SK-N-SH (cell line): ENCODE measurements at regions not wholly inside any gene's neighbourhood (a gene's known extent, or its start where the extent isn't known, plus 50 kb on each side); places are given as distances from the start of the nearest gene placed in this dataset.

Source experiments
- CTCF ChIA-PET: fragments of 300-600, 350-600 bp; formaldehyde crosslinking; extraction: SDS; loops from one replicate; lab custom pipeline; 2021; lab: Yijun Ruan, JAX
- POLR2A ChIA-PET: fragments of 350-600 bp; sonication (Branson Sonifier 250); formaldehyde crosslinking; extraction: SDS; loops from one replicate; lab custom pipeline; 2020; ENCODE audit warnings: antibody characterized with exemption, inconsistent platforms; lab: Yijun Ruan, JAX
- DNase-seq: peaks from one replicate; pipeline ENCODE4 v3.0.0; 2012
- H2AFZ ChIP-seq: fragments of 200-600 bp; sonication (generic); 2 replicates; pipeline ENCODE4 v1.8.1; 2016; ENCODE audit warnings: antibody characterized with exemption, mild to moderate bottlenecking, low read depth
- H3F3A ChIP-seq: fragments of 200-600 bp; sonication (generic); replicated peaks from 2 replicates; pipeline ENCODE3; 2016; ENCODE audit warnings: antibody characterized with exemption, mild to moderate bottlenecking; ENCODE audit not compliant: insufficient read depth
- H3K27ac ChIP-seq, 2 experiments: fragments of 200-500 bp in 1 of 2; fragments of 200-600 bp in 1 of 2; sonication (Bioruptor generic) in 1 of 2; sonication (generic), shearing (Covaris generic) in 1 of 2; 2 replicates each; pipeline versions ENCODE4 v1.5.1 to v1.6.1; 2014 to 2016; ENCODE audit warnings: low read depth in 2 of 2, inconsistent platforms in 1 of 2, low read length in 1 of 2, mild to moderate bottlenecking in 1 of 2, mixed read lengths in 1 of 2
- H3K27me3 ChIP-seq: fragments of 200-600 bp; sonication (generic), shearing (Covaris generic); 2 replicates; pipeline ENCODE4 v1.6.1; 2016; ENCODE audit warnings: mixed run types; ENCODE audit not compliant: insufficient read depth
- H3K36me3 ChIP-seq, 2 experiments: fragments of 200-500 bp in 1 of 2; fragments of 200-600 bp in 1 of 2; sonication (Bioruptor generic) in 1 of 2; sonication (generic) in 1 of 2; replicated peaks in 1 of 2; 2 replicates each; pipeline versions ENCODE3 to v1.5.1; 2014 to 2016; ENCODE audit warnings: low read length in 1 of 2, mild to moderate bottlenecking in 1 of 2; ENCODE audit not compliant: insufficient read depth in 2 of 2, control insufficient read depth in 1 of 2
- H3K4me1 ChIP-seq, 2 experiments: fragments of 200-500 bp in 1 of 2; fragments of 200-600 bp in 1 of 2; sonication (Bioruptor generic) in 1 of 2; sonication (generic), shearing (Covaris generic) in 1 of 2; 2 replicates each; pipeline versions ENCODE4 v1.5.1 to v1.6.1; 2014 to 2016; ENCODE audit warnings: low read depth in 1 of 2, low read length in 1 of 2, mixed run types in 1 of 2; ENCODE audit not compliant: insufficient read depth in 2 of 2, control insufficient read depth in 1 of 2
- H3K4me2 ChIP-seq: fragments of 200-600 bp; sonication (generic), shearing (Covaris generic); 2 replicates; pipeline ENCODE4 v1.6.1; 2017; ENCODE audit warnings: mixed run types
- H3K4me3 ChIP-seq, 2 experiments: fragments of 200-500 bp in 1 of 2; fragments of 200-600 bp in 1 of 2; sonication (Bioruptor generic) in 1 of 2; sonication (generic), shearing (Covaris generic) in 1 of 2; 2 replicates each; pipeline versions ENCODE4 v1.5.1 to v1.8.1; 2014 to 2016; ENCODE audit warnings: low read depth in 2 of 2, inconsistent platforms in 1 of 2, low read length in 1 of 2, mild to moderate bottlenecking in 1 of 2, mixed read lengths in 1 of 2, moderate library complexity in 1 of 2
- H3K79me2 ChIP-seq: fragments of 200-600 bp; sonication (generic); 2 replicates; pipeline ENCODE4 v1.8.1; 2017; ENCODE audit warnings: mild to moderate bottlenecking; ENCODE audit not compliant: insufficient read depth
- H3K9ac ChIP-seq: fragments of 200-600 bp; sonication (generic); 2 replicates; pipeline ENCODE4 v1.6.1; 2017; ENCODE audit warnings: mixed run types
- H3K9me2 ChIP-seq: fragments of 200-600 bp; sonication (generic); 2 replicates; pipeline ENCODE4 v1.6.1; 2017; ENCODE audit warnings: mixed run types
- H3K9me3 ChIP-seq: fragments of 200-600 bp; sonication (generic); 2 replicates; pipeline ENCODE4 v1.6.1; 2017; ENCODE audit warnings: mixed run types, mild to moderate bottlenecking, moderate library complexity
- H4K20me1 ChIP-seq: fragments of 200-600 bp; sonication (generic); 2 replicates; pipeline ENCODE4 v1.6.1; 2017; ENCODE audit warnings: mild to moderate bottlenecking, mixed run types; ENCODE audit not compliant: insufficient read depth
- JUND ChIP-seq: IDR thresholded peaks from 2 replicates; pipeline ENCODE4 v1.4.0; 2012
- MEF2A ChIP-seq: IDR thresholded peaks from 2 replicates; pipeline ENCODE4 v1.4.0; 2012; ENCODE audit warnings: low read depth, borderline replicate concordance
- MXI1 ChIP-seq: IDR thresholded peaks from 2 replicates; pipeline ENCODE4 v1.6.1; 2012; ENCODE audit warnings: mild to moderate bottlenecking, low read depth, low read length, improper control_type of control experiment
- RXRA ChIP-seq: IDR thresholded peaks from 2 replicates; pipeline ENCODE4 v1.4.0; 2012; ENCODE audit warnings: low read depth, mild to moderate bottlenecking, borderline replicate concordance
- SIN3A ChIP-seq: IDR thresholded peaks from 2 replicates; pipeline ENCODE4 v1.6.1; 2012; ENCODE audit warnings: low read depth, mild to moderate bottlenecking, low read length, moderate library complexity, borderline replicate concordance
- SMC3 ChIP-seq: IDR thresholded peaks from 2 replicates; pipeline ENCODE4 v1.6.1; 2012; ENCODE audit warnings: low read depth, low read length, improper control_type of control experiment
- TCF12 ChIP-seq: IDR thresholded peaks from 2 replicates; pipeline ENCODE4 v1.4.0; 2012
- WGBS: methylation state at CpG from one replicate; pipeline ENCODE4 v1.1.6; 2017; ENCODE audit warnings: low lambda C conversion rate; 5-methylcytosine and 5-hydroxymethylcytosine counted together
- TF ChIP-seq, protein P1 (sequence below): fragments of 200-600 bp; sonication (generic); IDR thresholded peaks from 2 replicates; pipeline ENCODE4 v1.6.1; 2017; ENCODE audit warnings: antibody characterized with exemption, mild to moderate bottlenecking, moderate library complexity
- TF ChIP-seq, protein P2 (sequence below): IDR thresholded peaks from 2 replicates; pipeline ENCODE4 v1.4.0; 2012; ENCODE audit warnings: low read depth, borderline replicate concordance
- TF ChIP-seq, protein P3 (sequence below): IDR thresholded peaks from 2 replicates; pipeline ENCODE4 v1.4.0; 2012; ENCODE audit warnings: low read depth

DNA sequence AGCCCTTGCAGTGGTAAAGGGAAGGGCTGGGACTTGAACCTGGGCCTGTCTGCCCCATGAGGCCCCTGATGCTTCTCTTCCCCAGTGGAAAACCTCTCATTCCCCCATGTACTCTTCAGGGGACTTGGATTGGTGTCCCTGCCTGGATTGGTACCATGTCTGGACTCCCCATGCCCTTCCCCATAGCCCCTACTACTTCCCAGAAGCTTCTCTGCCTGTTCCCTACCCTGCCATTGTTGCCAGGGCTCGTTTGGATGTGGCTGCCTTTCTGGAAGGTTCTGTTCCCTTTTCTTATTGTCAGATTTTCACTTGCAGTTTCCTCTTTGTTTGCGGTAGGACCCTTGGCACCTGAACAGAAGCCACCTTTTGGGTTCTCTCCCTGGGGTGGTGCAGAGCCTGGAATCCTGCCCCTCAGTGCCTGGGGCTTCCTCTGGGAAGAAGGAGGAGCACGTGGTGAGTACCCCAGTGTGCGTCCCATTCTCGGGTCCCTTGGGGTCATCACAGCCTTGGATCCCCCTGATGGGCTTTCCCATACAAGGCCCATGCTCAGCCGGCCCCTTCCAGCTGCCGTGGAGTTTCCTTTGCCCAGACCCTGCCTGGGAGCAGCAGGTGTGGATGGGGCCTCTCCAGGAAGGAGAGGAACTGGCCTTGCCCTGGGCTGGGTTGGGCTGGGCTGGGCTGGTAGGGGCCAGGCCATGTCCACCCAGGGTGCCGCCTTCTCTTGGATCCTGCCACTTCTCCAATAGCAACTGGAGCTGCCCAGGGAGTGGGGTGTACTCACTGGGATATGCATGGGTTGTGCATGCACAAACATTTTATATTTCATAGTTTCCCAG lies 281.1 kb downstream of the PTPRU start:
- ChIA-PET POLR2A (no interaction called here), CTCF (no interaction called here)
- no peaks in the 10 kb centered on the region for H3K79me2 ChIP-seq
- DNase-seq: no peak
- H3K4me3 ChIP-seq: no peak overlapping the region
- TF ChIP-seq JUND (no peak), RXRA (no peak), MEF2A (no peak), MXI1 (no peak), SMC3 (no peak)
- TF ChIP-seq, protein P1, sequence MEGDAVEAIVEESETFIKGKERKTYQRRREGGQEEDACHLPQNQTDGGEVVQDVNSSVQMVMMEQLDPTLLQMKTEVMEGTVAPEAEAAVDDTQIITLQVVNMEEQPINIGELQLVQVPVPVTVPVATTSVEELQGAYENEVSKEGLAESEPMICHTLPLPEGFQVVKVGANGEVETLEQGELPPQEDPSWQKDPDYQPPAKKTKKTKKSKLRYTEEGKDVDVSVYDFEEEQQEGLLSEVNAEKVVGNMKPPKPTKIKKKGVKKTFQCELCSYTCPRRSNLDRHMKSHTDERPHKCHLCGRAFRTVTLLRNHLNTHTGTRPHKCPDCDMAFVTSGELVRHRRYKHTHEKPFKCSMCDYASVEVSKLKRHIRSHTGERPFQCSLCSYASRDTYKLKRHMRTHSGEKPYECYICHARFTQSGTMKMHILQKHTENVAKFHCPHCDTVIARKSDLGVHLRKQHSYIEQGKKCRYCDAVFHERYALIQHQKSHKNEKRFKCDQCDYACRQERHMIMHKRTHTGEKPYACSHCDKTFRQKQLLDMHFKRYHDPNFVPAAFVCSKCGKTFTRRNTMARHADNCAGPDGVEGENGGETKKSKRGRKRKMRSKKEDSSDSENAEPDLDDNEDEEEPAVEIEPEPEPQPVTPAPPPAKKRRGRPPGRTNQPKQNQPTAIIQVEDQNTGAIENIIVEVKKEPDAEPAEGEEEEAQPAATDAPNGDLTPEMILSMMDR: no peak
- TF ChIP-seq, protein P2, sequence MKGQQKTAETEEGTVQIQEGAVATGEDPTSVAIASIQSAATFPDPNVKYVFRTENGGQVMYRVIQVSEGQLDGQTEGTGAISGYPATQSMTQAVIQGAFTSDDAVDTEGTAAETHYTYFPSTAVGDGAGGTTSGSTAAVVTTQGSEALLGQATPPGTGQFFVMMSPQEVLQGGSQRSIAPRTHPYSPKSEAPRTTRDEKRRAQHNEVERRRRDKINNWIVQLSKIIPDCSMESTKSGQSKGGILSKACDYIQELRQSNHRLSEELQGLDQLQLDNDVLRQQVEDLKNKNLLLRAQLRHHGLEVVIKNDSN: no peak
- no peaks in the 10 kb centered on the region for H3K9me3 ChIP-seq
- no peak overlapping the region for H2AFZ ChIP-seq
- no peak overlapping the region for H3K27ac ChIP-seq
- no peaks in the 10 kb centered on the region for H3K36me3 ChIP-seq
- 35% methylated on average over 4 of the region's 8 CpGs for WGBS
- H3K9me2 ChIP-seq: no peaks in the 10 kb centered on the region
- no peaks in the 10 kb centered on the region for H4K20me1 ChIP-seq
- no peaks in the 10 kb centered on the region for H3K27me3 ChIP-seq
- H3K9ac ChIP-seq: no peak overlapping the region
- no peak overlapping the region for H3K4me2 ChIP-seq
- peaks cover 0 to 47% of the 10 kb centered on the region in 2 experiments; a peak in 2 of 4 replicates for H3K4me1 ChIP-seq
- no peaks in the 10 kb centered on the region for H3F3A ChIP-seq

DNA sequence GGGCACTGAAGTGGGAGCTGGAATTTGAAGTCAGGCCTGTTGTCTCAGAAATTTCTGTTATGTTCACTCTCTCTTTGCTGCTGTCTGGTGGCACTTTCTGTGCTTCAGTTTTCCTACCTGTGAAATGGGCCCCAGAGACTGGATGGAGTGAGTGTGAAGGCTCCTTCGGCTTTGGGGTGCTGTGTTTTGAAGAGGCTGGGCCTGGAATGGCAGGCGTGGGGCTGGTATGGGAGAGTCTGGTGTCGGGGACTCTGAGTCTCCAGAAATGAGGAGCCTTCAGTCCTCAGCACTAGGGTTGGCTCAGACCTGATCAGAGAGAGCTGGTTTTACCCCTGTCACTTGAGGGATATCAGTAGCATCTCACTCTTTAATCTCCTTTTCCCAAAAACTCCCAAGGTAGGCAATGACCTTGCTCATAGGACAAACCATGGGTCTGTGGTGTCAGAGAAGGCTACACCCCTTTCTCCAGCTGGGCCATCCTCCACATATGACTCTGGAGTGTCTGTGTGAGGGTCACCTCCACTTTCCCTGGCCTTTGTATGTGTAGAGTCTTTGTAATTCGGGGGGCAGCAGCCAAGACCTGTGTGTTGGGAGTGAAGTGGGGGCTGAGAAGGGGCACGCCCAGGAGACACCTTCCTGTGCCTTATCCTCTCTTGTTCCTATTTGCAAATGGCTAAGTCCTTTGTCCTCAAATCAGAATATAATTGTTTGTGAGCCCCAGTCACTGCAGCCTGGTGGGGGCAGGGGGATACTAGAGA lies 279.9 kb downstream of the PTPRU start:
- H3K4me3 ChIP-seq: no peak overlapping the region
- no peaks in the 10 kb centered on the region for H3K36me3 ChIP-seq
- no peak for DNase-seq
- H3K79me2 ChIP-seq: no peaks in the 10 kb centered on the region
- WGBS: 33% methylated on average over 5 of the region's 5 CpGs
- H2AFZ ChIP-seq: no peak overlapping the region
- CTCF ChIA-PET: interaction anchor here (0.6 to 1.3 kb wide), 2 partner anchors 190 to 1088 kb away, joined by 3 read pairs; no protein-coding TSS in a partner anchor
- no peaks in the 10 kb centered on the region for H3K9me3 ChIP-seq
- no peaks in the 10 kb centered on the region for H4K20me1 ChIP-seq
- H3K4me2 ChIP-seq: no peak overlapping the region
- H3K27me3 ChIP-seq: no peaks in the 10 kb centered on the region
- POLR2A ChIA-PET: no interaction called here
- H3K4me1 ChIP-seq: peaks cover 0 to 38% of the 10 kb centered on the region in 2 experiments; a peak in 2 of 4 replicates
- no peak overlapping the region for H3K9ac ChIP-seq
- H3K9me2 ChIP-seq: no peaks in the 10 kb centered on the region
- H3F3A ChIP-seq: no peaks in the 10 kb centered on the region
- no peak for TF ChIP-seq MEF2A
- no peak for TF ChIP-seq SIN3A
- TF ChIP-seq RXRA: no peak
- TF ChIP-seq TCF12: no peak
- TF ChIP-seq, protein P3, sequence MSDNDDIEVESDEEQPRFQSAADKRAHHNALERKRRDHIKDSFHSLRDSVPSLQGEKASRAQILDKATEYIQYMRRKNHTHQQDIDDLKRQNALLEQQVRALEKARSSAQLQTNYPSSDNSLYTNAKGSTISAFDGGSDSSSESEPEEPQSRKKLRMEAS: no peak
- H3K27ac ChIP-seq: no peak overlapping the region
